CD14-positive monocyte (primary cell): ENCODE measurements at regions not wholly inside any gene's neighbourhood (a gene's known extent, or its start where the extent isn't known, plus 50 kb on each side); places are given as distances from the start of the nearest gene placed in this dataset.

Experiments
- DNase-seq, 3 donors: peaks; one replicate each; pipeline ENCODE4 v3.0.0-alpha.2; 2011 to 2022
- H2AFZ ChIP-seq: 2 replicates; pipeline ENCODE4 v1.6.0; 2012; ENCODE audit warnings: mild to moderate bottlenecking, low read depth, low read length, inconsistent platforms; ENCODE audit not compliant: insufficient read depth, poor library complexity, severe bottlenecking
- H3K27ac ChIP-seq, 2 donors: 1 replicate in 1 of 2; 2 replicates in 1 of 2; pipeline ENCODE4 v1.5.1; 2012 to 2013; ENCODE audit warnings: low read length in 2 of 2, control low read depth in 1 of 2, inconsistent platforms in 1 of 2, low read depth in 1 of 2, mild to moderate bottlenecking in 1 of 2
- H3K27me3 ChIP-seq, 2 donors: one replicate each; pipeline versions ENCODE4 v1.6.0 to v1.6.1; 2011 to 2013; ENCODE audit warnings: low read length in 2 of 2; ENCODE audit not compliant: control insufficient read depth in 2 of 2, insufficient read depth in 2 of 2
- H3K36me3 ChIP-seq, 2 donors: replicated peaks in 1 of 2; 1 replicate in 1 of 2; 2 replicates in 1 of 2; pipeline versions ENCODE4 v1.5.1 to v1.6.1; 2012 to 2013; ENCODE audit warnings: low read length in 2 of 2, control low read depth in 1 of 2, inconsistent platforms in 1 of 2, mild to moderate bottlenecking in 1 of 2; ENCODE audit not compliant: insufficient read depth in 2 of 2, control insufficient read depth in 1 of 2
- H3K4me1 ChIP-seq, 2 donors: 1 replicate in 1 of 2; 2 replicates in 1 of 2; pipeline versions ENCODE4 v1.5.1 to v1.6.1; 2012 to 2013; ENCODE audit warnings: low read length in 2 of 2, control low read depth in 1 of 2, inconsistent platforms in 1 of 2, mild to moderate bottlenecking in 1 of 2, moderate library complexity in 1 of 2; ENCODE audit not compliant: insufficient read depth in 2 of 2, control insufficient read depth in 1 of 2
- H3K4me2 ChIP-seq: replicated peaks from 2 replicates; pipeline ENCODE3; 2012; ENCODE audit warnings: low read length, moderate library complexity, mild to moderate bottlenecking; ENCODE audit not compliant: poor library complexity, severe bottlenecking; ENCODE audit errors: extremely low read depth
- H3K4me3 ChIP-seq, 3 experiments: fragments of 200-600 bp in 1 of 3; sonication (generic) in 1 of 3; replicated peaks in 1 of 3; 1 replicate in 2 of 3; 2 replicates in 1 of 3; pipeline ENCODE4 v1.5.1; 2011 to 2013; ENCODE audit warnings: low read length in 3 of 3, mild to moderate bottlenecking in 3 of 3, control low read depth in 2 of 3, low read depth in 2 of 3, inconsistent platforms in 1 of 3, moderate library complexity in 1 of 3
- H3K79me2 ChIP-seq: 2 replicates; pipeline ENCODE4 v1.6.0; 2012; ENCODE audit warnings: mild to moderate bottlenecking, control low read depth, inconsistent platforms, low read length, moderate library complexity; ENCODE audit not compliant: insufficient read depth
- H3K9ac ChIP-seq: 2 replicates; pipeline ENCODE4 v1.6.0; 2017; ENCODE audit warnings: low read length, mild to moderate bottlenecking; ENCODE audit not compliant: insufficient read depth, poor library complexity, severe bottlenecking
- H3K9me3 ChIP-seq, 2 donors: replicated peaks in 1 of 2; 1 replicate in 1 of 2; 2 replicates in 1 of 2; pipeline versions ENCODE4 v1.5.1 to v1.6.1; 2012 to 2013; ENCODE audit warnings: low read length in 2 of 2, control low read depth in 1 of 2; ENCODE audit not compliant: control insufficient read depth in 1 of 2, insufficient read depth in 1 of 2
- H4K20me1 ChIP-seq: 2 replicates; pipeline ENCODE4 v1.6.0; 2012; ENCODE audit warnings: mild to moderate bottlenecking, low read length, control low read depth, moderate library complexity; ENCODE audit not compliant: insufficient read depth
- H3K27ac Mint-ChIP-seq, 7 donors: one replicate each; pipeline ENCODE4 v1.8.0; 2020; ENCODE audit warnings: mild to moderate bottlenecking in 7 of 7, mixed read lengths in 7 of 7, moderate library complexity in 6 of 7, inconsistent platforms in 2 of 7
- H3K27me3 Mint-ChIP-seq, 3 donors: one replicate each; pipeline ENCODE4 v1.8.0; 2021 to 2022; ENCODE audit warnings: low read depth in 3 of 3, mild to moderate bottlenecking in 3 of 3, mixed read lengths in 3 of 3, moderate library complexity in 3 of 3, inconsistent platforms in 1 of 3
- H3K36me3 Mint-ChIP-seq, 2 donors: one replicate each; pipeline ENCODE4 v1.8.0; 2020; ENCODE audit warnings: mixed read lengths in 2 of 2, inconsistent platforms in 1 of 2, mild to moderate bottlenecking in 1 of 2
- H3K4me1 Mint-ChIP-seq: one replicate; pipeline ENCODE4 v1.8.0; 2020; ENCODE audit warnings: mild to moderate bottlenecking, mixed read lengths
- H3K4me3 Mint-ChIP-seq, 2 donors: one replicate each; pipeline ENCODE4 v1.8.0; 2020; ENCODE audit warnings: mild to moderate bottlenecking in 2 of 2, mixed read lengths in 2 of 2, moderate library complexity in 1 of 2
- H3K9me3 Mint-ChIP-seq, 7 donors: one replicate each; pipeline ENCODE4 v1.8.0; 2020 to 2022; ENCODE audit warnings: mixed read lengths in 7 of 7, mild to moderate bottlenecking in 6 of 7, moderate library complexity in 6 of 7, inconsistent platforms in 2 of 7
- CTCF ChIP-seq: fragments of 200-600 bp; IDR thresholded peaks from one replicate; pipeline ENCODE4 v1.8.0; 2022; ENCODE audit warnings: antibody characterized with exemption, mild to moderate bottlenecking
- WGBS: methylation state at CpG from one replicate; pipeline ENCODE4 v1.1.5; 2013; ENCODE audit warnings: missing lambda C conversion rate; ENCODE audit not compliant: insufficient coverage; 5-methylcytosine and 5-hydroxymethylcytosine counted together
- intact Hi-C, 2 donors: fragments of 100-400 bp; cut with micrococcal nuclease; formaldehyde crosslinking; loops; one replicate each; pipeline versions ENCODE4 v1.15.0 to v1.15.1; 2023

- Histone ChIP-seq H3K4me3 (peak overlapping the region in 1 of 3 experiments; percentile 44), H3K9ac (peak overlapping the region; percentile 39), H3K4me1 (peaks cover 24 to 42% of the 10 kb centered on the region in 2 donors), H3K36me3 (no peaks in the 10 kb centered on the region), H3K4me2 (peak overlapping the region; percentile 45), H3K27me3 (peaks cover 0 to 6% of the 10 kb centered on the region in 2 donors), H3K27ac (no peak overlapping the region), H3K9me3 (no peaks in the 10 kb centered on the region), H2AFZ (peak overlapping the region; percentile 33), H4K20me1 (no peaks in the 10 kb centered on the region), H3K79me2 (no peaks in the 10 kb centered on the region)
- no CpG with 5 or more reads among the region's 2 CpGs for WGBS
- DNase-seq: no peak
- intact Hi-C loops: no loop called here
- Mint-ChIP-seq H3K27ac (no peak overlapping the region), H3K27me3 (peaks cover 10 to 15% (median 12%) of the 10 kb centered on the region in 3 donors), H3K9me3 (no peaks in the 10 kb centered on the region), H3K4me1 (peaks cover 19% of the 10 kb centered on the region), H3K36me3 (no peaks in the 10 kb centered on the region), H3K4me3 (peak overlapping the region; percentile 53 to 77)
- no peak for TF ChIP-seq CTCF
Measured at GRCh38 chr6:40720375-40720748, 133.2 kb upstream of the LRFN2 start.

- intact Hi-C loops: no loop called here
- H3K79me2 ChIP-seq: no peaks in the 10 kb centered on the region
- H3K27me3 Mint-ChIP-seq: peaks cover 11 to 19% (median 14%) of the 10 kb centered on the region in 3 donors
- TF ChIP-seq CTCF: no peak
- H3K36me3 Mint-ChIP-seq: no peaks in the 10 kb centered on the region
- H3K9me3 ChIP-seq: no peaks in the 10 kb centered on the region
- no peak overlapping the region for H3K27ac ChIP-seq
- peak; percentile 26 to 59 (median 45) for DNase-seq
- H3K27me3 ChIP-seq: peaks cover 0 to 8% of the 10 kb centered on the region in 2 donors
- peak overlapping the region in 1 of 3 experiments; percentile 44 for H3K4me3 ChIP-seq
- H3K4me1 ChIP-seq: peaks cover 24 to 42% of the 10 kb centered on the region in 2 donors
- H3K9ac ChIP-seq: peak overlapping the region; percentile 39
- no peaks in the 10 kb centered on the region for H3K9me3 Mint-ChIP-seq
- peak overlapping the region in 5 of 7 donors; percentile 2 to 81 (median 51) for H3K27ac Mint-ChIP-seq
- H4K20me1 ChIP-seq: no peaks in the 10 kb centered on the region
- peak overlapping the region; percentile 33 for H2AFZ ChIP-seq
- H3K36me3 ChIP-seq: no peaks in the 10 kb centered on the region
- peak overlapping the region; percentile 53 to 77 for H3K4me3 Mint-ChIP-seq
- 7% methylated on average over 4 of the region's 7 CpGs for WGBS
- H3K4me2 ChIP-seq: peak overlapping the region; percentile 45
- peaks cover 19% of the 10 kb centered on the region for H3K4me1 Mint-ChIP-seq
Measured at GRCh38 chr6:40719671-40720374, 132.7 kb upstream of the LRFN2 start.
